NCI-H128 (cell line): ENCODE measurements at regions not wholly inside any gene's neighbourhood (a gene's known extent, or its start where the extent isn't known, plus 50 kb on each side); places are given as distances from the start of the nearest gene placed in this dataset.
"Not testable (repeated sequence)": the region's sequence is repeated elsewhere in the genome, so short reads cannot be mapped to it uniquely, and the experiment has no call there.

Source experiments
- DNase-seq: peaks from one replicate; lab custom pipeline; 2025; ENCODE audit not compliant: unreplicated experiment; lab: John Stamatoyannopoulos, UW

GRCh38 chr2:142582317-142582716, 295.1 kb upstream of the KYNU start:
- DNase-seq: no peak

- DNase-seq: no peak
Measured at GRCh38 chr2:142581491-142581890, 296.0 kb upstream of the KYNU start.

- no peak for DNase-seq
Measured at GRCh38 chr2:142580691-142581090, 296.8 kb upstream of the KYNU start.

GRCh38 chr2:142575561-142575960, 301.9 kb upstream of the KYNU start:
- DNase-seq: no peak

GRCh38 chr2:142574388-142574787, 303.1 kb upstream of the KYNU start:
- no peak for DNase-seq

- no peak for DNase-seq
Measured at GRCh38 chr2:142572346-142573132, 304.9 kb upstream of the KYNU start.

- no peak for DNase-seq
Measured at GRCh38 chr2:142571934-142572333, 305.5 kb upstream of the KYNU start.

GRCh38 chr2:142562900-142563299, 314.6 kb upstream of the KYNU start:
- DNase-seq: no peak

- no peak for DNase-seq
Measured at GRCh38 chr2:142561656-142562055, 315.8 kb upstream of the KYNU start.

GRCh38 chr2:142557391-142557790, 320.1 kb upstream of the KYNU start:
- DNase-seq: no peak

GRCh38 chr2:142545999-142546398, 331.5 kb upstream of the KYNU start:
- DNase-seq: not testable (repeated sequence)

GRCh38 chr2:142545036-142545435, 332.4 kb upstream of the KYNU start:
- DNase-seq: no peak

GRCh38 chr2:142544173-142544572, 333.3 kb upstream of the KYNU start:
- no peak for DNase-seq

- no peak for DNase-seq
Measured at GRCh38 chr2:142542431-142542910, 335.0 kb upstream of the KYNU start.

GRCh38 chr2:142536966-142537365, 340.5 kb upstream of the KYNU start:
- no peak for DNase-seq

GRCh38 chr2:142536492-142536891, 341.0 kb upstream of the KYNU start:
- no peak for DNase-seq

GRCh38 chr2:142535311-142535710, 342.2 kb upstream of the KYNU start:
- no peak for DNase-seq

- no peak for DNase-seq
Measured at GRCh38 chr2:142533177-142533576, 344.3 kb upstream of the KYNU start.

GRCh38 chr2:142531377-142531776, 346.1 kb upstream of the KYNU start:
- no peak for DNase-seq

- DNase-seq: no peak
Measured at GRCh38 chr2:142525720-142526119, 351.7 kb upstream of the KYNU start.

- no peak for DNase-seq
Measured at GRCh38 chr2:142521492-142521891, 356.0 kb upstream of the KYNU start.

GRCh38 chr2:142515493-142515892, 362.0 kb upstream of the KYNU start:
- DNase-seq: no peak

- no peak for DNase-seq
Measured at GRCh38 chr2:142509401-142509800, 368.1 kb upstream of the KYNU start.
